ENCODE measurements at regions not wholly inside any gene's neighbourhood (a gene's known extent, or its start where the extent isn't known, plus 50 kb on each side); places are given as distances from the start of the nearest gene placed in this dataset.

- Histone ChIP-seq H3K4me1 (ENCODE audit: control insufficient read depth in 2 of 2, insufficient read depth in 2 of 2, low read length in 2 of 2) (no peaks in the 10 kb centered on the region), H3K9me3 (ENCODE audit: control insufficient read depth in 2 of 2, insufficient read depth in 1 of 2, low read length in 1 of 2) (no peaks in the 10 kb centered on the region), H3K36me3 (ENCODE audit: control insufficient read depth in 2 of 2, insufficient read depth in 2 of 2, low read length in 1 of 2) (no peaks in the 10 kb centered on the region), H3K27ac (ENCODE audit: low read depth in 1 of 2, low read length in 1 of 2) (no peak overlapping the region), H3K27me3 (ENCODE audit: control insufficient read depth in 2 of 2, insufficient read depth in 1 of 2, low read length in 1 of 2) (no peaks in the 10 kb centered on the region), H3K4me3 (ENCODE audit: low read length in 2 of 2) (no peak overlapping the region)
- no peak for DNase-seq (ENCODE audit: low read depth in 6 of 9, low spot score in 9 of 9)
- WGBS, result 97% methylated on average over 22 of the region's 22 CpGs
Observed at GRCh38 chr11:121794671-121795141, 321.3 kb downstream of the BLID start.

- Histone ChIP-seq H3K36me3 (ENCODE audit: control insufficient read depth in 2 of 2, insufficient read depth in 2 of 2, low read length in 1 of 2) (no peaks in the 10 kb centered on the region), H3K27ac (ENCODE audit: low read depth in 1 of 2, low read length in 1 of 2) (no peak overlapping the region), H3K9me3 (ENCODE audit: control insufficient read depth in 2 of 2, insufficient read depth in 1 of 2, low read length in 1 of 2) (no peaks in the 10 kb centered on the region), H3K27me3 (ENCODE audit: control insufficient read depth in 2 of 2, insufficient read depth in 1 of 2, low read length in 1 of 2) (no peaks in the 10 kb centered on the region), H3K4me3 (ENCODE audit: low read length in 2 of 2) (no peak overlapping the region), H3K4me1 (ENCODE audit: control insufficient read depth in 2 of 2, insufficient read depth in 2 of 2, low read length in 2 of 2) (no peaks in the 10 kb centered on the region)
- 95% methylated on average over 6 of the region's 6 CpGs for WGBS
- DNase-seq (ENCODE audit: low read depth in 6 of 9, low spot score in 9 of 9), result no peak
Observed at GRCh38 chr11:121793916-121794315, 322.1 kb downstream of the BLID start.

GRCh38 chr11:121793291-121793690 is 322.7 kb downstream of the BLID start:
- no peak for DNase-seq (ENCODE audit: low read depth in 6 of 9, low spot score in 9 of 9)

GRCh38 chr11:121792185-121792584 is 323.8 kb downstream of the BLID start:
- WGBS, result 94% methylated on average over 3 of the region's 3 CpGs
- DNase-seq (ENCODE audit: low read depth in 6 of 9, low spot score in 9 of 9), result no peak
- H3K9me3 ChIP-seq (ENCODE audit: control insufficient read depth in 2 of 2, insufficient read depth in 1 of 2, low read length in 1 of 2), result no peaks in the 10 kb centered on the region

More at GRCh38 chr11:121793291-121793690, 322.7 kb downstream of the BLID start:
- 61% methylated on average over 4 of the region's 4 CpGs for WGBS
- Histone ChIP-seq H3K4me1 (ENCODE audit: control insufficient read depth in 2 of 2, insufficient read depth in 2 of 2, low read length in 2 of 2) (no peaks in the 10 kb centered on the region), H3K27ac (ENCODE audit: low read depth in 1 of 2, low read length in 1 of 2) (no peak overlapping the region), H3K27me3 (ENCODE audit: control insufficient read depth in 2 of 2, insufficient read depth in 1 of 2, low read length in 1 of 2) (no peaks in the 10 kb centered on the region), H3K36me3 (ENCODE audit: control insufficient read depth in 2 of 2, insufficient read depth in 2 of 2, low read length in 1 of 2) (no peaks in the 10 kb centered on the region), H3K4me3 (ENCODE audit: low read length in 2 of 2) (no peak overlapping the region), H3K9me3 (ENCODE audit: control insufficient read depth in 2 of 2, insufficient read depth in 1 of 2, low read length in 1 of 2) (no peaks in the 10 kb centered on the region)

GRCh38 chr11:121790430-121790829 is 325.6 kb downstream of the BLID start:
- Histone ChIP-seq H3K27me3 (ENCODE audit: control insufficient read depth in 2 of 2, insufficient read depth in 1 of 2, low read length in 1 of 2) (no peaks in the 10 kb centered on the region), H3K4me3 (ENCODE audit: low read length in 2 of 2) (no peak overlapping the region), H3K4me1 (ENCODE audit: control insufficient read depth in 2 of 2, insufficient read depth in 2 of 2, low read length in 2 of 2) (no peaks in the 10 kb centered on the region), H3K27ac (ENCODE audit: low read depth in 1 of 2, low read length in 1 of 2) (no peak overlapping the region), H3K36me3 (ENCODE audit: control insufficient read depth in 2 of 2, insufficient read depth in 2 of 2, low read length in 1 of 2) (no peaks in the 10 kb centered on the region), H3K9me3 (ENCODE audit: control insufficient read depth in 2 of 2, insufficient read depth in 1 of 2, low read length in 1 of 2) (no peaks in the 10 kb centered on the region)
- WGBS, result 97% methylated on average over 2 of the region's 2 CpGs
- no peak for DNase-seq (ENCODE audit: low read depth in 6 of 9, low spot score in 9 of 9)

More at GRCh38 chr11:121792185-121792584, 323.8 kb downstream of the BLID start:
- Histone ChIP-seq H3K27me3 (ENCODE audit: control insufficient read depth in 2 of 2, insufficient read depth in 1 of 2, low read length in 1 of 2) (no peaks in the 10 kb centered on the region), H3K27ac (ENCODE audit: low read depth in 1 of 2, low read length in 1 of 2) (no peak overlapping the region), H3K4me1 (ENCODE audit: control insufficient read depth in 2 of 2, insufficient read depth in 2 of 2, low read length in 2 of 2) (no peaks in the 10 kb centered on the region), H3K4me3 (ENCODE audit: low read length in 2 of 2) (no peak overlapping the region), H3K36me3 (ENCODE audit: control insufficient read depth in 2 of 2, insufficient read depth in 2 of 2, low read length in 1 of 2) (no peaks in the 10 kb centered on the region)

- H3K9me3 ChIP-seq (ENCODE audit: control insufficient read depth in 2 of 2, insufficient read depth in 1 of 2, low read length in 1 of 2), result no peaks in the 10 kb centered on the region
- no peak overlapping the region for H3K27ac ChIP-seq (ENCODE audit: low read depth in 1 of 2, low read length in 1 of 2)
- no peak for DNase-seq (ENCODE audit: low read depth in 6 of 9, low spot score in 9 of 9)
- 95% methylated on average over 2 of the region's 2 CpGs for WGBS
- H3K27me3 ChIP-seq (ENCODE audit: control insufficient read depth in 2 of 2, insufficient read depth in 1 of 2, low read length in 1 of 2), result no peaks in the 10 kb centered on the region
- no peaks in the 10 kb centered on the region for H3K4me1 ChIP-seq (ENCODE audit: control insufficient read depth in 2 of 2, insufficient read depth in 2 of 2, low read length in 2 of 2)
- H3K36me3 ChIP-seq (ENCODE audit: control insufficient read depth in 2 of 2, insufficient read depth in 2 of 2, low read length in 1 of 2), result no peaks in the 10 kb centered on the region
- no peak overlapping the region for H3K4me3 ChIP-seq (ENCODE audit: low read length in 2 of 2)
Observed at GRCh38 chr11:121780971-121781370, 328.2 kb upstream of the SORL1-AS1 start.

GRCh38 chr11:121777056-121777455 is 324.3 kb upstream of the SORL1-AS1 start:
- Histone ChIP-seq H3K9me3 (ENCODE audit: control insufficient read depth in 2 of 2, insufficient read depth in 1 of 2, low read length in 1 of 2) (no peaks in the 10 kb centered on the region), H3K27ac (ENCODE audit: low read depth in 1 of 2, low read length in 1 of 2) (no peak overlapping the region), H3K4me1 (ENCODE audit: control insufficient read depth in 2 of 2, insufficient read depth in 2 of 2, low read length in 2 of 2) (no peaks in the 10 kb centered on the region), H3K4me3 (ENCODE audit: low read length in 2 of 2) (no peak overlapping the region), H3K27me3 (ENCODE audit: control insufficient read depth in 2 of 2, insufficient read depth in 1 of 2, low read length in 1 of 2) (no peaks in the 10 kb centered on the region), H3K36me3 (ENCODE audit: control insufficient read depth in 2 of 2, insufficient read depth in 2 of 2, low read length in 1 of 2) (no peaks in the 10 kb centered on the region)
- no peak for DNase-seq (ENCODE audit: low read depth in 6 of 9, low spot score in 9 of 9)
- WGBS, result 94% methylated on average over 3 of the region's 3 CpGs

- Histone ChIP-seq H3K36me3 (ENCODE audit: control insufficient read depth in 2 of 2, insufficient read depth in 2 of 2, low read length in 1 of 2) (no peaks in the 10 kb centered on the region), H3K4me1 (ENCODE audit: control insufficient read depth in 2 of 2, insufficient read depth in 2 of 2, low read length in 2 of 2) (no peaks in the 10 kb centered on the region), H3K27ac (ENCODE audit: low read depth in 1 of 2, low read length in 1 of 2) (no peak overlapping the region), H3K27me3 (ENCODE audit: control insufficient read depth in 2 of 2, insufficient read depth in 1 of 2, low read length in 1 of 2) (no peaks in the 10 kb centered on the region), H3K9me3 (ENCODE audit: control insufficient read depth in 2 of 2, insufficient read depth in 1 of 2, low read length in 1 of 2) (no peaks in the 10 kb centered on the region), H3K4me3 (ENCODE audit: low read length in 2 of 2) (no peak overlapping the region)
- 86% methylated on average over 5 of the region's 5 CpGs for WGBS
- DNase-seq (ENCODE audit: low read depth in 6 of 9, low spot score in 9 of 9), result no peak
Observed at GRCh38 chr11:121775276-121775675, 322.5 kb upstream of the SORL1-AS1 start.

- H3K9me3 ChIP-seq (ENCODE audit: control insufficient read depth in 2 of 2, insufficient read depth in 1 of 2, low read length in 1 of 2), result no peaks in the 10 kb centered on the region
- 98% methylated on average over 2 of the region's 2 CpGs for WGBS
Observed at GRCh38 chr11:121773076-121773475, 320.3 kb upstream of the SORL1-AS1 start.

More at GRCh38 chr11:121773076-121773475, 320.3 kb upstream of the SORL1-AS1 start:
- DNase-seq (ENCODE audit: low read depth in 6 of 9, low spot score in 9 of 9), result no peak
- Histone ChIP-seq H3K27me3 (ENCODE audit: control insufficient read depth in 2 of 2, insufficient read depth in 1 of 2, low read length in 1 of 2) (no peaks in the 10 kb centered on the region), H3K27ac (ENCODE audit: low read depth in 1 of 2, low read length in 1 of 2) (no peak overlapping the region), H3K4me3 (ENCODE audit: low read length in 2 of 2) (no peak overlapping the region), H3K36me3 (ENCODE audit: control insufficient read depth in 2 of 2, insufficient read depth in 2 of 2, low read length in 1 of 2) (no peaks in the 10 kb centered on the region), H3K4me1 (ENCODE audit: control insufficient read depth in 2 of 2, insufficient read depth in 2 of 2, low read length in 2 of 2) (no peaks in the 10 kb centered on the region)

Measured in thymus (tissue), 11 donors.